ENCODE measurements at regions not wholly inside any gene's neighbourhood (a gene's known extent, or its start where the extent isn't known, plus 50 kb on each side); places are given as distances from the start of the nearest gene placed in this dataset.

- no peak for TF ChIP-seq CTCF (IDR thresholded peaks at IDR 0.05)
- TF ChIP-seq REST (IDR thresholded peaks at IDR 0.05; ENCODE audit: insufficient read depth in 1 of 2, low read depth in 2 of 2, low read length in 1 of 2) = no peak
- TF ChIP-seq POLR2AphosphoS5 (IDR thresholded peaks at IDR 0.05; ENCODE audit: low read depth, low read length) = no peak
Observed at GRCh38 chr18:29741461-29741860, 1301.1 kb downstream of the DSC3 start.

Measured in Panc1 (cell line).